ENCODE measurements at regions not wholly inside any gene's neighbourhood (a gene's known extent, or its start where the extent isn't known, plus 50 kb on each side); places are given as distances from the start of the nearest gene placed in this dataset.

DNA sequence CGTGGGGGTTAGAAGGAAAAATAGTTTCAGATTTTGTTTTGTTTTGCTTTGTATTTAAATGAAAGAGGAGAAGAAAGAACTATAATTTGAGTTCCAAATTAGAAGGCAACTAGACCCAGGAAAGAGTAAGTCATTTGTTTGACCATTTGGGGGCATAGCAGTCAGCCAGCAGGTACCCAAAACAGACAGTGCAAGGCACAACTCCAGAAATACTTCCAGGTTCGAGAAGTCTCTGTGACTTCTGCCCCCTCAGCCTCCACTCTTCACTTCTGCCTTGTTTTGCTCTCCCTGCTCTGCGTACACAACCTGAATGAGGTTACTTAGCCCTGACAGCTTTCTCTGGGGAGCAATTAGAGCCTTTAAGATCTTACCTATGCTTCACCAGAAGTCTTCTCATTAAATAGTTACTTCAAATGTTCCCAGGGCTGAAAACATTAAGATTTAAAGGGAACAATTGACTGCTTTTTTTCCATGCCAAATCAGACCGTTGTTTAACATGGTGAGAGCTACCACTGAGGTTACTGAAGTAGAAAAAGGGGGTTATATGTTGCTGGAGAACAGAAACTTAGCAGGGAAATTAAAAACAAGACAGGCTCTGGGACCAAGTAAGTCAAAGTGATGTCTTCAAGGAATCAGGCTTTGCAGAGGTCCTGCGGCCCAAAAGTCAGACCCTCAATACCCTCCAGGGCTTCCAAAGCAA is 216.9 kb downstream of the BCL11A start:
- TF ChIP-seq, protein P1, sequence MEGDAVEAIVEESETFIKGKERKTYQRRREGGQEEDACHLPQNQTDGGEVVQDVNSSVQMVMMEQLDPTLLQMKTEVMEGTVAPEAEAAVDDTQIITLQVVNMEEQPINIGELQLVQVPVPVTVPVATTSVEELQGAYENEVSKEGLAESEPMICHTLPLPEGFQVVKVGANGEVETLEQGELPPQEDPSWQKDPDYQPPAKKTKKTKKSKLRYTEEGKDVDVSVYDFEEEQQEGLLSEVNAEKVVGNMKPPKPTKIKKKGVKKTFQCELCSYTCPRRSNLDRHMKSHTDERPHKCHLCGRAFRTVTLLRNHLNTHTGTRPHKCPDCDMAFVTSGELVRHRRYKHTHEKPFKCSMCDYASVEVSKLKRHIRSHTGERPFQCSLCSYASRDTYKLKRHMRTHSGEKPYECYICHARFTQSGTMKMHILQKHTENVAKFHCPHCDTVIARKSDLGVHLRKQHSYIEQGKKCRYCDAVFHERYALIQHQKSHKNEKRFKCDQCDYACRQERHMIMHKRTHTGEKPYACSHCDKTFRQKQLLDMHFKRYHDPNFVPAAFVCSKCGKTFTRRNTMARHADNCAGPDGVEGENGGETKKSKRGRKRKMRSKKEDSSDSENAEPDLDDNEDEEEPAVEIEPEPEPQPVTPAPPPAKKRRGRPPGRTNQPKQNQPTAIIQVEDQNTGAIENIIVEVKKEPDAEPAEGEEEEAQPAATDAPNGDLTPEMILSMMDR (IDR thresholded peaks at IDR 0.05; ENCODE audit: insufficient read depth, low read length) = no peak
- no peak for TF ChIP-seq GABPA (IDR thresholded peaks at IDR 0.05; ENCODE audit: low read depth)
- TF ChIP-seq POLR2AphosphoS5 (IDR thresholded peaks at IDR 0.05; ENCODE audit: low read depth) = no peak
- TF ChIP-seq, protein P2, sequence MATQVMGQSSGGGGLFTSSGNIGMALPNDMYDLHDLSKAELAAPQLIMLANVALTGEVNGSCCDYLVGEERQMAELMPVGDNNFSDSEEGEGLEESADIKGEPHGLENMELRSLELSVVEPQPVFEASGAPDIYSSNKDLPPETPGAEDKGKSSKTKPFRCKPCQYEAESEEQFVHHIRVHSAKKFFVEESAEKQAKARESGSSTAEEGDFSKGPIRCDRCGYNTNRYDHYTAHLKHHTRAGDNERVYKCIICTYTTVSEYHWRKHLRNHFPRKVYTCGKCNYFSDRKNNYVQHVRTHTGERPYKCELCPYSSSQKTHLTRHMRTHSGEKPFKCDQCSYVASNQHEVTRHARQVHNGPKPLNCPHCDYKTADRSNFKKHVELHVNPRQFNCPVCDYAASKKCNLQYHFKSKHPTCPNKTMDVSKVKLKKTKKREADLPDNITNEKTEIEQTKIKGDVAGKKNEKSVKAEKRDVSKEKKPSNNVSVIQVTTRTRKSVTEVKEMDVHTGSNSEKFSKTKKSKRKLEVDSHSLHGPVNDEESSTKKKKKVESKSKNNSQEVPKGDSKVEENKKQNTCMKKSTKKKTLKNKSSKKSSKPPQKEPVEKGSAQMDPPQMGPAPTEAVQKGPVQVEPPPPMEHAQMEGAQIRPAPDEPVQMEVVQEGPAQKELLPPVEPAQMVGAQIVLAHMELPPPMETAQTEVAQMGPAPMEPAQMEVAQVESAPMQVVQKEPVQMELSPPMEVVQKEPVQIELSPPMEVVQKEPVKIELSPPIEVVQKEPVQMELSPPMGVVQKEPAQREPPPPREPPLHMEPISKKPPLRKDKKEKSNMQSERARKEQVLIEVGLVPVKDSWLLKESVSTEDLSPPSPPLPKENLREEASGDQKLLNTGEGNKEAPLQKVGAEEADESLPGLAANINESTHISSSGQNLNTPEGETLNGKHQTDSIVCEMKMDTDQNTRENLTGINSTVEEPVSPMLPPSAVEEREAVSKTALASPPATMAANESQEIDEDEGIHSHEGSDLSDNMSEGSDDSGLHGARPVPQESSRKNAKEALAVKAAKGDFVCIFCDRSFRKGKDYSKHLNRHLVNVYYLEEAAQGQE (IDR thresholded peaks at IDR 0.05; ENCODE audit: insufficient replicate concordance, low read depth) = no peak

Measured in HL-60 (cell line).